Ramos (cell line): ENCODE measurements at regions not wholly inside any gene's neighbourhood (a gene's known extent, or its start where the extent isn't known, plus 50 kb on each side); places are given as distances from the start of the nearest gene placed in this dataset.

Experiments
- in situ Hi-C: fragments of 300-500 bp; cut with MboI; formaldehyde crosslinking; loops from one replicate; pipeline ENCODE4 v1.14.3; 2022; ENCODE audit warnings: low sequenced_read_pairs; ENCODE audit not compliant: unreplicated experiment

DNA sequence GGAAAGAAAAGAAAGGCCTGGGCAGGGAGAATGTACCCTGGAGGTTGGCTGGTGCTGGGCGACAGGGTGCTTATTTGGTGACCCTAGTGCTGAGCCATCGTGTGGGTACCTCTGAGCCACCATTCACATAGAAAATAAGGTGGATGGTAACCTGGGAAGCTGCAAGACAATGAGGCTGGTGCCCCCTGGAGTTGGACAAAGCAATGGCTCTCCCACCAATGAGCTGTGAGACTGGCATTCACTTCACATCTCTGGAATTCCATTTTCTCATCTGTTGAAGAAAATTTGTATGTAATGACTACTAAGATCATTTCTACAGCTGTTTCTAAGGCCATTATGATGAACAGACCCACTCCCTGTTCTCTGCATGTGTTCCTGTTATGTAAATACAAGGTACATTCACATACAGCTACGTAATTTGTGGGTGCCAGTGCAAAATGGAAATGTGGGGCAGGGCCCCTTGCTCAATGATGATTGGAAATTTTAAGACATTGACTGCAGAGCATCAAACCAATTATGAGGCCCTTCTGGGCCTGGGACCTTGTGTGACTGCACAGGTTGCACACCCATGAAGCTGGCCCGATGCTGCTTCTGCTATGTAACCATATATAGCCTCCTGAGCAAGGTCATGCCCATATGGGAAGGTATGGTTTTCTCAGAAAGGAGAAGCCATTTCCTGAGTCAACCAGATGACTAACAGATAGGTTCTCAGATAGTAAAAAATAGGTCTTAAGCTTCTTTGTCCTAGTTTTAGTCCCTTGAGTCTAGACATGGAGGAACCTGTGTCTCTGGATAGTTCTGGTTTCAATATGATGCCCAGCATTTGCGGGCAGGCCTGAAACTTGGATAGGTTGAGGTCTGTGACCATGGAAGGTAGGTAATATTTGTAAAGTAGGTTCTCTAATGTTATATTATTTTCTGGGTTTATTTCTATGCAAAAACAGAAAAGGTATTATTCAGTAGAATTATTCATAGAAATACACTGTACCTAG is 63.4 kb upstream of the IGF1 start:
- in situ Hi-C loops = no loop called here

DNA sequence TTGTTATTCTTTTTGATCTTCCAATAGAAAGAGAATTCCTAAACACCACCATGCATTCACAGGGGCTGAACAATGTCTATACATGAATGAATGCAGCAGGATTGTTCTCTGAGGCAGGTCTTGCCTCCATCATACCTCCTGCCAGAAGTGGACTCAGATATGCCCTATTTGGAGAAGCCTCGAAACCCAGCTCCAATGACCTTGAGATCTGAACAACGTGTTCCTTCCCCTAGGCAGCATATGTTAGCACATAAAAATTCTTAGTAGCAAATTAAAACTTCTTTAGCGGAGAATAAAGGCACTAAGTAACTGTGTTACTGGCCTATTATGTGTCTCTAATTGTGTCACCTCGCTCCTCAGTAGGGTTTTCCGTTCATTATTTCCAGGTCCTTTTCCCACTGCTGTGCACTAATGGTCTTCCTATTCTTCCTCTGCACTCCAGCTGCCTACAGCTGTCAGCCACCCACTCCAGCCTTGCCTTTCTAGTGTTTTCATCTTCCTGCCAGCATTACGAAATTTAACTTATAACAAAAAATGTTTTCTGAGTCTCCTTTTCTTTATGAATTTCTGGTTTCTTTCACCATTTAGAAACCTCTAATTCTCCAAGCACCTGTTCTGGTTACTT is 62.6 kb upstream of the IGF1 start:
- in situ Hi-C loops = no loop called here

DNA sequence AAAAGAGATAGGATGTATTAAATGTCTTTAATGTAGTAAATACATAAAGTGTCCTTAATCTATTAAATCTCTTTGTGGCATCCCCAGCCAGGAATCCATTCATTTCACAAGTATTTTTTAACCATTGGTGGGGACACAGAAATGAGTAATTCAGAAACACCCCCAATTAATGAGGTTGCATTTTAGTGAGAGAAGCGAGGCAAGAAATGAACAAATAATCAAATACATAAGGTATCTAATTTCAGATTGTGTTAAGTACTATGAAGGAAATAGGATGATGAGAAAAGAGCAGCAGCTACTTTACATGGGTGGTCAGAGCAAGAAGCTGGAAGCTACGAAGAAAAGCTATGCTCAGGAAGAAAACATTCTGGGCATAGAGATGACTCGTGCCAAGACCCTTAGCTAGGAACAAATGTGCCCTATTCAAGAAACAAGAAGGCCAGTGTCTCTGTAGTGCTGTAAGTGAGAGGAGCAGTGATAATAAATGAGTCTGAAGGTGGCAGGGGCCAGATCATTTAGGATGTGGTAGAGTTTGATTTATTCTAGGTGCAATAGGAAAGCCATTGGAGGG is 60.5 kb upstream of the IGF1 start:
- in situ Hi-C loops = no loop called here

DNA sequence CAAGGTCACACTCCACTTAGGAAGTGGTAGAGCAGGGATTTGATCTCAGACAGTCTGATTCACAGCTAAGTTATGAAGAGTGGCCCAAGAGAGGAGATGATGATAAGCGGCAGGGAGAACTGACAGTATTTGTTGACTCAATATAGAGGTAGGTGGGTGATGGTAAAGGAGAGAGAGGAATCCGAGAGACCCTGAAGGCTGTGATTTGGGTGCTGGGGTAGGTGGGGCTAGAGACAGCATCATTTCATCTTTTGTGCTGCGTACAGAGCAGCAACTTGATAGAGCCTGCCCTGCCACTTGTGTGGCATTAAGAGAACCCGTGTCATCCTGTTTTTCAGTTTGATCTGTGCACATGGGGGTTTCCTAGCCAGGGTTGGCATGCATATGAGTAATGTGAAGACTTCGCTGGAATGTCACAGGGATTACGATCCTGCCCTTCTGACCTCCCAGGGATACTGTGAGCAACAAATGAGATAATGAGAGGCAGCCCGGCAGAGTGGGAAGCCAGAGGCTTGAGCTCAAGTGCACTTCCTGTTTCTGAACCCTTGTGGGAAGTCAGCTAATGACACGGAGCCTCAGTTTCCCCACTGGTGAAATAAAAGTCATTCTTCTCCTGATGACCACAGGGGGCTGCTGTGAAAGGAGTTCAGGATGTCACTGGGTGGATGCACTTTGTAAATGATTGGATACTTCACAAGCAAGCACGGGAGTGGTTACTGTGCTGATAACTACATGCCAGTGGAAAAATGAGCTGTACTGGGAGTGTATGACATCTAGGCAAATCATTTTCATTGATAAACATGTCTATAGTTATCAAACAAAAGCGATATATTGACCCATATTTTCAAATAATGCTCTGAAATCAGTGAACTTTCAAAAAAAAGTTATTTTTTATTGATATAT is 59.5 kb upstream of the IGF1 start:
- in situ Hi-C loops = no loop called here

DNA sequence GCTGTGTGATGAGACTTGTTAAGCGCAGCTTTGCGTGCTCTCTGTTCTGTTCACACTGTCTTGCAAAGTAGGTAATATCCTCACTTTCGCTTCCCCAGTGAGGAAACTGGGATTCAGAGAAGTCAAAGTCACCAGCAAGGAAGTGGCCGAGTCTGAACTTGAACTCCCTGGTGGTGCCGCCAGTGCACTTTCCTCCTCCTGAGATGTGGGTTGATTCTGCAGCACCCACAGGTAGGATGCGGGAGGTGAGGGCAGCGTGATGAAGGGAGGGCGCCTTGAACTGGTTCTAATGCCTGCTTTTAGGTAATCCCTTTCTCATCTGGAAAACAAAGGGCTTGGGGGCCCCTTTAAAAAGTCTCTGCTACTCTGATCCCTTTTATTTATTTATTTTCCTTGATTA is 54.9 kb upstream of the IGF1 start:
- in situ Hi-C loops = no loop called here

DNA sequence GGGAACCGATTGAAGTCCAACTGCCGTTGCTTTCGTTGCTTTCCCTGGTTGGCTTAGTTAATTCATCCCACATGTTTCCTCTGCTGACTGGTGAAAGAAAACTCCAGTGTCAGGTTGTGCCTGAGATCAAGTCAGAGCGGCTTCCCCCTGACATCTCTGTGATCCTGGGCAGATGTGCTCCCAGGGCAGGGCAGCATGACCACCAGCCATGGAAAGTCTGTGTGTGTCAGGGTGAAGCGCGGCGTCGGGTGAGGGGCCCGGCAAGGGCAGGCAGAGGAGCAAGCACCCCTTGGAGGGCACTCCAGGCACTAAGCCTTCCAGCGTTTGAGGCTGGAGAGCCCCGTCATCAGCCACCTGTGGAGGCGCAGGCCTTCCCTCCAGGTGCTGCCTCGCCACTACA is 54.5 kb upstream of the IGF1 start:
- in situ Hi-C loops = no loop called here

DNA sequence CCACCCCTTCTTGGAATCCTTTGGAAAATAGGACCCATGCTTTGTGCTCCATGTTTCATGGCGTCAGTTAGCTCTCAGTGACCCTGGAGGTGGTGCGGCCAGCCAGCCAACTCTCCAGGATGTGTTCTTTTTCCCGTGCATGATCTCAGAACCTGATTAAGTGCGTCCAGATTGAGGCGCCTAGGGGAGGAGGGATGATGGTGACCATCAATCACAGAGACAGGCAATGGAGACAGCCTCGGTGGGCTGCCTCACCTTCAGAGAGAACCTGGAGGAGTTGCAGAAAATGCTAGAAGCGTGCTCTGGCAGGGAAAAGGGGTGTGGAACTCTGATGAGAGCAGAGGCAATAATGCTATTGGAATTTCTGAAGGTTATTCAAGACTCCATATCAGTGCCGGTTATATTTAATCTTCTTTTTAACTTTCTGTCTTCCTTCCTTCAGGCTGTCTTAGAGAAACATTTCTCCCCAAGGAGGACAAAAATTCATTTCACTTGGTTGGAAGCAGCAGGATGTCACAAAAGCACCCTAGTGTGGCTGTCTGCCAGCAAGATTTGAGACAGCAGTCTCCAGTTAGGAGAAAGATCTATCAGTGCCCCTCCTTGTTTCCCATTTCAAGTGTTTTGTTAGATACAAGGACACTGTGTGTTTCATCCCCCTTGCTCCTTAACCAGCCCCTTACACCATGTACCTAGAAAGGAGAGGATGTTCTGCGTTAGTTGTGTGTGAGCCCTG is 53.3 kb upstream of the IGF1 start:
- in situ Hi-C loops = no loop called here
